Uterus (tissue), 3 donors: ENCODE measurements at regions not wholly inside any gene's neighbourhood (a gene's known extent, or its start where the extent isn't known, plus 50 kb on each side); places are given as distances from the start of the nearest gene placed in this dataset.

Source experiments
- DNase-seq, 2 donors: peaks; one replicate each; pipeline ENCODE4 v3.0.0-alpha.2; 2019 to 2020
- H3K27ac ChIP-seq, 2 donors: fragments of 200-600 bp; sonication (generic); 1 replicate in 1 of 2; 2 replicates in 1 of 2; pipeline ENCODE4 v1.5.1; 2016 to 2018
- H3K27me3 ChIP-seq, 2 donors: fragments of 200-600 bp; sonication (generic); one replicate each; pipeline ENCODE4 v1.5.1; 2018 to 2019; ENCODE audit warnings: control low read depth in 1 of 2
- H3K36me3 ChIP-seq, 2 donors: fragments of 200-600 bp; sonication (generic); one replicate each; pipeline ENCODE4 v1.5.1; 2019; ENCODE audit warnings: control low read depth in 1 of 2
- H3K4me1 ChIP-seq, 2 donors: fragments of 200-600 bp; sonication (generic); one replicate each; pipeline ENCODE4 v1.5.1; 2018 to 2019; ENCODE audit warnings: control low read depth in 1 of 2
- H3K4me3 ChIP-seq, 2 donors: fragments of 200-600 bp; sonication (generic); 1 replicate in 1 of 2; 2 replicates in 1 of 2; pipeline ENCODE4 v1.5.1; 2018 to 2019; ENCODE audit warnings: mild to moderate bottlenecking in 1 of 2
- H3K9me3 ChIP-seq, 2 donors: fragments of 200-600 bp; sonication (generic); one replicate each; pipeline ENCODE4 v1.5.1; 2019; ENCODE audit warnings: control low read depth in 1 of 2
- CTCF ChIP-seq, 4 experiments: fragments of 200-600 bp in 2 of 4; fragments of 450-650 bp in 2 of 4; sonication (generic) in 2 of 4; IDR thresholded peaks; one replicate each; pipeline ENCODE4 v1.5.1; 2016 to 2019; ENCODE audit warnings: antibody characterized with exemption in 4 of 4, mild to moderate bottlenecking in 2 of 4, moderate library complexity in 1 of 4
- POLR2A ChIP-seq, 2 donors: fragments of 450-650 bp; IDR thresholded peaks; one replicate each; pipeline ENCODE4 v1.6.1; 2016; ENCODE audit warnings: antibody characterized with exemption in 2 of 2, mild to moderate bottlenecking in 1 of 2, moderate library complexity in 1 of 2
- intact Hi-C: fragments of 100-400 bp; cut with DNase I; formaldehyde crosslinking; loops from one replicate; pipeline ENCODE4 v1.15.1; 2023; ENCODE audit warnings: low total_unique reads
- donor health status: DM: yes; HTN: yes; CAD: no.

GRCh38 chr1:222991177-222991576 lies 151.9 kb downstream of the TLR5 start:
- TF ChIP-seq CTCF (IDR thresholded peaks at IDR 0.05) (no peak), POLR2A (IDR thresholded peaks at IDR 0.05) (no peak)
- no peak overlapping the region for H3K4me3 ChIP-seq
- no peaks in the 10 kb centered on the region for H3K36me3 ChIP-seq
- no peaks in the 10 kb centered on the region for H3K4me1 ChIP-seq
- no peaks in the 10 kb centered on the region for H3K9me3 ChIP-seq
- H3K27me3 ChIP-seq, result no peaks in the 10 kb centered on the region
- H3K27ac ChIP-seq, result no peak overlapping the region
- intact Hi-C loops, result no loop called here
- DNase-seq, result no peak

- H3K9me3 ChIP-seq, result no peaks in the 10 kb centered on the region
- no peak for DNase-seq
- no peak overlapping the region for H3K4me3 ChIP-seq
- no peaks in the 10 kb centered on the region for H3K27me3 ChIP-seq
- H3K4me1 ChIP-seq, result no peaks in the 10 kb centered on the region
- H3K27ac ChIP-seq, result no peak overlapping the region
- no peak for TF ChIP-seq POLR2A (IDR thresholded peaks at IDR 0.05)
- no peak for TF ChIP-seq CTCF (IDR thresholded peaks at IDR 0.05)
- H3K36me3 ChIP-seq, result no peaks in the 10 kb centered on the region
- intact Hi-C loops, result no loop called here
Observed at GRCh38 chr1:222991908-222992307, 151.1 kb downstream of the TLR5 start.

- intact Hi-C loops, result no loop called here
- H3K4me1 ChIP-seq, result no peaks in the 10 kb centered on the region
- H3K9me3 ChIP-seq, result no peaks in the 10 kb centered on the region
- H3K27me3 ChIP-seq, result no peaks in the 10 kb centered on the region
- H3K36me3 ChIP-seq, result no peaks in the 10 kb centered on the region
- DNase-seq, result no peak
- no peak for TF ChIP-seq CTCF (IDR thresholded peaks at IDR 0.05)
- TF ChIP-seq POLR2A (IDR thresholded peaks at IDR 0.05), result no peak
- H3K4me3 ChIP-seq, result no peak overlapping the region
- H3K27ac ChIP-seq, result peak overlapping the region in 1 of 2 donors; percentile 12
Observed at GRCh38 chr1:222994511-222995235, 148.4 kb downstream of the TLR5 start.

- H3K27ac ChIP-seq, result peak overlapping the region in 1 of 2 donors; percentile 12
- intact Hi-C loops, result no loop called here
- no peaks in the 10 kb centered on the region for H3K36me3 ChIP-seq
- TF ChIP-seq CTCF (IDR thresholded peaks at IDR 0.05) (no peak), POLR2A (IDR thresholded peaks at IDR 0.05) (no peak)
- no peaks in the 10 kb centered on the region for H3K4me1 ChIP-seq
- no peaks in the 10 kb centered on the region for H3K9me3 ChIP-seq
- H3K27me3 ChIP-seq, result no peaks in the 10 kb centered on the region
- DNase-seq, result no peak
- H3K4me3 ChIP-seq, result no peak overlapping the region
Observed at GRCh38 chr1:222995236-222995580, 147.8 kb downstream of the TLR5 start.

- H3K4me3 ChIP-seq, result no peak overlapping the region
- no peaks in the 10 kb centered on the region for H3K27me3 ChIP-seq
- no peaks in the 10 kb centered on the region for H3K9me3 ChIP-seq
- TF ChIP-seq CTCF (IDR thresholded peaks at IDR 0.05) (no peak), POLR2A (IDR thresholded peaks at IDR 0.05) (no peak)
- H3K36me3 ChIP-seq, result no peaks in the 10 kb centered on the region
- no peak overlapping the region for H3K27ac ChIP-seq
- intact Hi-C loops, result no loop called here
- no peak for DNase-seq
- H3K4me1 ChIP-seq, result no peaks in the 10 kb centered on the region
Observed at GRCh38 chr1:222995620-222996309, 147.3 kb downstream of the TLR5 start.
